Stimulated activated CD4-positive, alpha-beta T cell treated with anti-CD3 and anti-CD28 coated beads, Interleukin-1b, Interleukin-23, amount 100 ng/mL, for 48 hours (primary cell): ENCODE measurements at regions not wholly inside any gene's neighbourhood (a gene's known extent, or its start where the extent isn't known, plus 50 kb on each side); places are given as distances from the start of the nearest gene placed in this dataset.

Source experiments
- DNase-seq: peaks from one replicate; pipeline ENCODE4 v3.0.0-alpha.2; 2020

GRCh38 chr20:17140894-17141293 lies 85.9 kb upstream of the PCSK2 start:
- no peak for DNase-seq

- DNase-seq = no peak
Measured at GRCh38 chr20:17141568-17141967, 85.3 kb upstream of the PCSK2 start.

- no peak for DNase-seq
Measured at GRCh38 chr20:17142666-17143065, 84.2 kb upstream of the PCSK2 start.

- no peak for DNase-seq
Measured at GRCh38 chr20:17150858-17151257, 76.0 kb upstream of the PCSK2 start.

GRCh38 chr20:17155401-17155800 lies 71.4 kb upstream of the PCSK2 start:
- DNase-seq = no peak

- no peak for DNase-seq
Measured at GRCh38 chr20:17158701-17159100, 68.1 kb upstream of the PCSK2 start.

GRCh38 chr20:17161673-17162481 lies 65.0 kb upstream of the PCSK2 start:
- DNase-seq = no peak

- DNase-seq = no peak
Measured at GRCh38 chr20:17168026-17168612, 58.7 kb upstream of the PCSK2 start.

GRCh38 chr20:17169585-17170136 lies 57.2 kb upstream of the PCSK2 start:
- no peak for DNase-seq

GRCh38 chr20:17171746-17172280 lies 55.0 kb upstream of the PCSK2 start:
- no peak for DNase-seq

- DNase-seq = no peak
Measured at GRCh38 chr20:17172836-17173516, 53.9 kb upstream of the PCSK2 start.
